ENCODE measurements at regions not wholly inside any gene's neighbourhood (a gene's known extent, or its start where the extent isn't known, plus 50 kb on each side); places are given as distances from the start of the nearest gene placed in this dataset.

DNA sequence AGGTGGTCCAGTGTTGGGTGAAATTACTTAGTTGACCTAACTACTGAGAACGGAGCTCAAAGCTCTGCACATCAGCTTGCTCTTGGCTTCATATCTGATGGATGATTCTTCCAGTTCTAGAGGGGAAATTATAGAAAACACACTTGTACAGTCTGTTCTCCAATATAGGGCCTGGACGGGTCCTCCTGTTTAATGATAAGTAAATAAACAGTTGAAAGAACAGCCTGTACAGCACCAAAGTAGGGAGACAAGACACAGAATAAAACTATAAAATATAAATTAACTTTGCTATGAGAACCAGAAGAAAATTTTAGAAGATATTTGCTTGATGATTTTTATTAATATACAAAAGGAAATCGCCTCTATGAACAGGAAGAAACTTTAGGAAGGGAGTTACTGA, 271.7 kb downstream of the STK31 start:
- TF ChIP-seq, protein P1, sequence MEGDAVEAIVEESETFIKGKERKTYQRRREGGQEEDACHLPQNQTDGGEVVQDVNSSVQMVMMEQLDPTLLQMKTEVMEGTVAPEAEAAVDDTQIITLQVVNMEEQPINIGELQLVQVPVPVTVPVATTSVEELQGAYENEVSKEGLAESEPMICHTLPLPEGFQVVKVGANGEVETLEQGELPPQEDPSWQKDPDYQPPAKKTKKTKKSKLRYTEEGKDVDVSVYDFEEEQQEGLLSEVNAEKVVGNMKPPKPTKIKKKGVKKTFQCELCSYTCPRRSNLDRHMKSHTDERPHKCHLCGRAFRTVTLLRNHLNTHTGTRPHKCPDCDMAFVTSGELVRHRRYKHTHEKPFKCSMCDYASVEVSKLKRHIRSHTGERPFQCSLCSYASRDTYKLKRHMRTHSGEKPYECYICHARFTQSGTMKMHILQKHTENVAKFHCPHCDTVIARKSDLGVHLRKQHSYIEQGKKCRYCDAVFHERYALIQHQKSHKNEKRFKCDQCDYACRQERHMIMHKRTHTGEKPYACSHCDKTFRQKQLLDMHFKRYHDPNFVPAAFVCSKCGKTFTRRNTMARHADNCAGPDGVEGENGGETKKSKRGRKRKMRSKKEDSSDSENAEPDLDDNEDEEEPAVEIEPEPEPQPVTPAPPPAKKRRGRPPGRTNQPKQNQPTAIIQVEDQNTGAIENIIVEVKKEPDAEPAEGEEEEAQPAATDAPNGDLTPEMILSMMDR (IDR thresholded peaks at IDR 0.05): no peak
- TF ChIP-seq EP300 (IDR thresholded peaks at IDR 0.05; ENCODE audit: low read depth) (no peak), POLR2AphosphoS5 (IDR thresholded peaks at IDR 0.05) (no peak)

All from transverse colon (tissue), 4 donors.